CD14-positive monocyte (primary cell): ENCODE measurements at regions not wholly inside any gene's neighbourhood (a gene's known extent, or its start where the extent isn't known, plus 50 kb on each side); places are given as distances from the start of the nearest gene placed in this dataset.

Source experiments
- DNase-seq, 3 donors: peaks; one replicate each; pipeline ENCODE4 v3.0.0-alpha.2; 2011 to 2022
- H2AFZ ChIP-seq: 2 replicates; pipeline ENCODE4 v1.6.0; 2012; ENCODE audit warnings: mild to moderate bottlenecking, low read depth, low read length, inconsistent platforms; ENCODE audit not compliant: insufficient read depth, poor library complexity, severe bottlenecking
- H3K27ac ChIP-seq, 2 donors: 1 replicate in 1 of 2; 2 replicates in 1 of 2; pipeline ENCODE4 v1.5.1; 2012 to 2013; ENCODE audit warnings: low read length in 2 of 2, control low read depth in 1 of 2, inconsistent platforms in 1 of 2, low read depth in 1 of 2, mild to moderate bottlenecking in 1 of 2
- H3K27me3 ChIP-seq, 2 donors: one replicate each; pipeline versions ENCODE4 v1.6.0 to v1.6.1; 2011 to 2013; ENCODE audit warnings: low read length in 2 of 2; ENCODE audit not compliant: control insufficient read depth in 2 of 2, insufficient read depth in 2 of 2
- H3K36me3 ChIP-seq, 2 donors: replicated peaks in 1 of 2; 1 replicate in 1 of 2; 2 replicates in 1 of 2; pipeline versions ENCODE4 v1.5.1 to v1.6.1; 2012 to 2013; ENCODE audit warnings: low read length in 2 of 2, control low read depth in 1 of 2, inconsistent platforms in 1 of 2, mild to moderate bottlenecking in 1 of 2; ENCODE audit not compliant: insufficient read depth in 2 of 2, control insufficient read depth in 1 of 2
- H3K4me1 ChIP-seq, 2 donors: 1 replicate in 1 of 2; 2 replicates in 1 of 2; pipeline versions ENCODE4 v1.5.1 to v1.6.1; 2012 to 2013; ENCODE audit warnings: low read length in 2 of 2, control low read depth in 1 of 2, inconsistent platforms in 1 of 2, mild to moderate bottlenecking in 1 of 2, moderate library complexity in 1 of 2; ENCODE audit not compliant: insufficient read depth in 2 of 2, control insufficient read depth in 1 of 2
- H3K4me2 ChIP-seq: replicated peaks from 2 replicates; pipeline ENCODE3; 2012; ENCODE audit warnings: low read length, moderate library complexity, mild to moderate bottlenecking; ENCODE audit not compliant: poor library complexity, severe bottlenecking; ENCODE audit errors: extremely low read depth
- H3K4me3 ChIP-seq, 3 experiments: fragments of 200-600 bp in 1 of 3; sonication (generic) in 1 of 3; replicated peaks in 1 of 3; 1 replicate in 2 of 3; 2 replicates in 1 of 3; pipeline ENCODE4 v1.5.1; 2011 to 2013; ENCODE audit warnings: low read length in 3 of 3, mild to moderate bottlenecking in 3 of 3, control low read depth in 2 of 3, low read depth in 2 of 3, inconsistent platforms in 1 of 3, moderate library complexity in 1 of 3
- H3K79me2 ChIP-seq: 2 replicates; pipeline ENCODE4 v1.6.0; 2012; ENCODE audit warnings: mild to moderate bottlenecking, control low read depth, inconsistent platforms, low read length, moderate library complexity; ENCODE audit not compliant: insufficient read depth
- H3K9ac ChIP-seq: 2 replicates; pipeline ENCODE4 v1.6.0; 2017; ENCODE audit warnings: low read length, mild to moderate bottlenecking; ENCODE audit not compliant: insufficient read depth, poor library complexity, severe bottlenecking
- H3K9me3 ChIP-seq, 2 donors: replicated peaks in 1 of 2; 1 replicate in 1 of 2; 2 replicates in 1 of 2; pipeline versions ENCODE4 v1.5.1 to v1.6.1; 2012 to 2013; ENCODE audit warnings: low read length in 2 of 2, control low read depth in 1 of 2; ENCODE audit not compliant: control insufficient read depth in 1 of 2, insufficient read depth in 1 of 2
- H4K20me1 ChIP-seq: 2 replicates; pipeline ENCODE4 v1.6.0; 2012; ENCODE audit warnings: mild to moderate bottlenecking, low read length, control low read depth, moderate library complexity; ENCODE audit not compliant: insufficient read depth
- H3K27ac Mint-ChIP-seq, 7 donors: one replicate each; pipeline ENCODE4 v1.8.0; 2020; ENCODE audit warnings: mild to moderate bottlenecking in 7 of 7, mixed read lengths in 7 of 7, moderate library complexity in 6 of 7, inconsistent platforms in 2 of 7
- H3K27me3 Mint-ChIP-seq, 3 donors: one replicate each; pipeline ENCODE4 v1.8.0; 2021 to 2022; ENCODE audit warnings: low read depth in 3 of 3, mild to moderate bottlenecking in 3 of 3, mixed read lengths in 3 of 3, moderate library complexity in 3 of 3, inconsistent platforms in 1 of 3
- H3K36me3 Mint-ChIP-seq, 2 donors: one replicate each; pipeline ENCODE4 v1.8.0; 2020; ENCODE audit warnings: mixed read lengths in 2 of 2, inconsistent platforms in 1 of 2, mild to moderate bottlenecking in 1 of 2
- H3K4me1 Mint-ChIP-seq: one replicate; pipeline ENCODE4 v1.8.0; 2020; ENCODE audit warnings: mild to moderate bottlenecking, mixed read lengths
- H3K4me3 Mint-ChIP-seq, 2 donors: one replicate each; pipeline ENCODE4 v1.8.0; 2020; ENCODE audit warnings: mild to moderate bottlenecking in 2 of 2, mixed read lengths in 2 of 2, moderate library complexity in 1 of 2
- H3K9me3 Mint-ChIP-seq, 7 donors: one replicate each; pipeline ENCODE4 v1.8.0; 2020 to 2022; ENCODE audit warnings: mixed read lengths in 7 of 7, mild to moderate bottlenecking in 6 of 7, moderate library complexity in 6 of 7, inconsistent platforms in 2 of 7
- WGBS: methylation state at CpG from one replicate; pipeline ENCODE4 v1.1.5; 2013; ENCODE audit warnings: missing lambda C conversion rate; ENCODE audit not compliant: insufficient coverage; 5-methylcytosine and 5-hydroxymethylcytosine counted together
- intact Hi-C, 2 donors: fragments of 100-400 bp; cut with micrococcal nuclease; formaldehyde crosslinking; loops; one replicate each; pipeline versions ENCODE4 v1.15.0 to v1.15.1; 2023
- TF ChIP-seq, protein P1 (sequence below): fragments of 200-600 bp; IDR thresholded peaks from one replicate; pipeline ENCODE4 v1.8.0; 2022; ENCODE audit warnings: antibody characterized with exemption, mild to moderate bottlenecking

DNA sequence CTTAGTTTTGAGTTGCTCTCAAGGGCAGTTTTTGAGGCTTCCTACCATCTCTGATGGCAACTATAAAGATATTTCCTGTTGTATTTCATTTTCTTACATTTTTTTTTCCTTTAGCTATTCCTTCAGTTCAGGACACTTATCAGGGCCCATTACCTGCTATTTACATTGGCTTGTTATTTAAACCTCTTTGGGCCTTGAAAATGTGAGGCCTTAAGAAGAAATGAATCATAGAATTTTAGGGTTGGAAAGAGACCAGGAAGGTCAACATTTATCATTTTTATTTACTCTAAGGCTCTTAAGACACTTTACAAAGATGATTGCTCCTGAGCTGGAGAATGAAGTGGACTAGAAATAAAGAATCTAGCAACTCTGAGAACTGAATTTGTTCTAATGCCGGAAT is 335.2 kb downstream of the DTWD2 start:
- DNase-seq = no peak
- H3K9me3 Mint-ChIP-seq = peaks cover 2 to 18% (median 14%) of the 10 kb centered on the region in 7 donors
- H3K9me3 ChIP-seq = peaks cover 14 to 19% of the 10 kb centered on the region in 2 donors
- intact Hi-C loops = no loop called here
- H3K4me3 Mint-ChIP-seq = no peak overlapping the region
- H3K79me2 ChIP-seq = no peaks in the 10 kb centered on the region
- H2AFZ ChIP-seq = no peak overlapping the region
- H4K20me1 ChIP-seq = no peaks in the 10 kb centered on the region
- WGBS = no CpG with 5 or more reads among the region's 1 CpG
- H3K4me1 ChIP-seq = no peaks in the 10 kb centered on the region
- H3K27me3 Mint-ChIP-seq = peaks cover 0 to 2% (median 2%) of the 10 kb centered on the region in 3 donors
- no peak overlapping the region for H3K27ac Mint-ChIP-seq
- no peaks in the 10 kb centered on the region for H3K27me3 ChIP-seq
- no peak overlapping the region for H3K27ac ChIP-seq
- H3K4me1 Mint-ChIP-seq = no peaks in the 10 kb centered on the region
- H3K4me3 ChIP-seq = no peak overlapping the region
- no peak overlapping the region for H3K4me2 ChIP-seq
- no peaks in the 10 kb centered on the region for H3K36me3 Mint-ChIP-seq
- no peaks in the 10 kb centered on the region for H3K36me3 ChIP-seq
- no peak overlapping the region for H3K9ac ChIP-seq
- TF ChIP-seq, protein P1, sequence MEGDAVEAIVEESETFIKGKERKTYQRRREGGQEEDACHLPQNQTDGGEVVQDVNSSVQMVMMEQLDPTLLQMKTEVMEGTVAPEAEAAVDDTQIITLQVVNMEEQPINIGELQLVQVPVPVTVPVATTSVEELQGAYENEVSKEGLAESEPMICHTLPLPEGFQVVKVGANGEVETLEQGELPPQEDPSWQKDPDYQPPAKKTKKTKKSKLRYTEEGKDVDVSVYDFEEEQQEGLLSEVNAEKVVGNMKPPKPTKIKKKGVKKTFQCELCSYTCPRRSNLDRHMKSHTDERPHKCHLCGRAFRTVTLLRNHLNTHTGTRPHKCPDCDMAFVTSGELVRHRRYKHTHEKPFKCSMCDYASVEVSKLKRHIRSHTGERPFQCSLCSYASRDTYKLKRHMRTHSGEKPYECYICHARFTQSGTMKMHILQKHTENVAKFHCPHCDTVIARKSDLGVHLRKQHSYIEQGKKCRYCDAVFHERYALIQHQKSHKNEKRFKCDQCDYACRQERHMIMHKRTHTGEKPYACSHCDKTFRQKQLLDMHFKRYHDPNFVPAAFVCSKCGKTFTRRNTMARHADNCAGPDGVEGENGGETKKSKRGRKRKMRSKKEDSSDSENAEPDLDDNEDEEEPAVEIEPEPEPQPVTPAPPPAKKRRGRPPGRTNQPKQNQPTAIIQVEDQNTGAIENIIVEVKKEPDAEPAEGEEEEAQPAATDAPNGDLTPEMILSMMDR = no peak

DNA sequence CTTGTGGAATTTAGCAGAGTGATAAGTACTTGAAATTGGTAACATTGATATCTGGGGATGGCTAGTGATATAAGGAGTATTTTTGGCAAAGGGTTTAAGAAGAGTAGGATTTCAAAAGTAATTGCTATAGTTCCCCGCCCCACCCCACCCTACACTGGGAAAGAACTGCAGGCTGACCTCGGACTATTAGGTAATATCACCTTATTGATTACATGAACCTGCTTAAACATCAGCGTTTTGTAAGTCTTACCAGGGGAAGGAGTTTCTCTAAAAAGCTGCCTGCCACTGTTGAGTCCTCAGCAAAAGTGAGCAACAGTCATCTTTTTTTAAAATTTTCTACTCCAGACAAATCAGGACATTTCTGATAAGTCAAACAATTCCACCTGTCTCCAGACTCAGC is 337.3 kb downstream of the DTWD2 start:
- Histone ChIP-seq H2AFZ (no peak overlapping the region), H3K36me3 (no peaks in the 10 kb centered on the region), H3K9me3 (no peaks in the 10 kb centered on the region), H3K4me1 (no peaks in the 10 kb centered on the region), H4K20me1 (no peaks in the 10 kb centered on the region), H3K27me3 (no peaks in the 10 kb centered on the region), H3K9ac (no peak overlapping the region), H3K4me2 (no peak overlapping the region), H3K27ac (no peak overlapping the region), H3K79me2 (no peaks in the 10 kb centered on the region), H3K4me3 (no peak overlapping the region)
- H3K4me3 Mint-ChIP-seq = no peak overlapping the region
- H3K4me1 Mint-ChIP-seq = no peaks in the 10 kb centered on the region
- H3K36me3 Mint-ChIP-seq = no peaks in the 10 kb centered on the region
- intact Hi-C loops = no loop called here
- no peak overlapping the region for H3K27ac Mint-ChIP-seq
- peaks cover 0 to 2% (median 0%) of the 10 kb centered on the region in 3 donors for H3K27me3 Mint-ChIP-seq
- DNase-seq = no peak
- H3K9me3 Mint-ChIP-seq = peaks cover 0 to 7% (median 0%) of the 10 kb centered on the region in 7 donors
- WGBS = 100% methylated on average over 1 of the region's 3 CpGs
- TF ChIP-seq, protein P1 = no peak
